Lower leg skin (tissue), 4 donors: ENCODE measurements at regions not wholly inside any gene's neighbourhood (a gene's known extent, or its start where the extent isn't known, plus 50 kb on each side); places are given as distances from the start of the nearest gene placed in this dataset.

Experiments
- DNase-seq, 2 donors: peaks; one replicate each; pipeline ENCODE4 v3.0.0-alpha.2; 2019; ENCODE audit warnings: low spot score in 2 of 2
- H3K4me3 ChIP-seq: fragments of 200-600 bp; sonication (generic); 2 replicates; pipeline ENCODE4 v1.5.1; 2017; ENCODE audit warnings: mild to moderate bottlenecking, low read depth; ENCODE audit not compliant: poor library complexity, severe bottlenecking
- POLR2A ChIP-seq, 2 donors: fragments of 450-650 bp; IDR thresholded peaks; one replicate each; pipeline ENCODE4 v1.6.1; 2016 to 2017; ENCODE audit warnings: antibody characterized with exemption in 2 of 2, mild to moderate bottlenecking in 1 of 2, moderate library complexity in 1 of 2
- WGBS, 2 donors: methylation state at CpG; one replicate each; pipeline ENCODE4 v1.1.5; 2018; 5-methylcytosine and 5-hydroxymethylcytosine counted together
- intact Hi-C: fragments of 100-400 bp; cut with DNase I; formaldehyde crosslinking; loops from one replicate; pipeline ENCODE4 v1.15.0; 2023; ENCODE audit warnings: low total_unique reads
- TF ChIP-seq, protein P1 (sequence below), 3 donors: fragments of 450-650 bp; IDR thresholded peaks; one replicate each; pipeline ENCODE4 v1.5.1; 2016; ENCODE audit warnings: antibody characterized with exemption in 3 of 3, mild to moderate bottlenecking in 3 of 3, moderate library complexity in 2 of 3

DNA sequence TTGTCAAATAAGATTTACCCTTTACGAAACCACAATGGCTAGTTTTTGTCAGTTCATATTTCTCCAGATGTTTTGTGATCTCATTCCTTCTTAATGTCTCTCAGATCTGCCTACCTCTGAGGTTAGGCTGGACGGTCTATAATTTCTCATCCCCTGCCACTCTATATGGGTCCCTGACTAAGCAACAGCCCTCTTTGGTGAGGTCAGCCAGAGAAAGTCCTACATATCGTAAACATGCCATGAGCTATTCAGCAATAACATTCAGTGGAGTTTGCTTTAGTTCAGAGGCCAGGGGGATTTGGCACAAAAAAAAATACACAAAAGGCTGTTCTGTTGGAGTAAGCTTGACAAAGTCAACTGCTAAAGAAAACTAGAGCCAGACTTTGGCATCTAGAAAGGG, 192.1 kb upstream of the NCKAP5 start:
- H3K4me3 ChIP-seq: no peak overlapping the region

DNA sequence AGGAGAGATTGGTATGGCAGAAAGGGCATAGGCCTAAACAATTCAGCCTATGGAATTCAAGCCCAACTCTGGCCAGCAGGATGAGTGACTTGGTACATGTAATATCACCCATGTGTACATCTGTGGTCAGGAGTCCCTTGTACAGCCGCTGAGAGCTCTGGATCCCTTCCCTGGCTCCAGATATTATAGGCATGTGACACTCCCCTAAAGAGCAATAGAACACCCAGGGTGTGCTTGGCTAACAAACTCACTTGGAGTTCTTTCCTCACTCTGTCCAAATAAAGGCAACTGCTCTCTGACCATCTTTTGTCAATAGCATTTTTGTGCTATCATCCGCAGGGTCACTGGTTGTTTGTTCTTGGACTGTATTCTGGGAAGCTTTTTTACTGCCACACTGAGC, 197.4 kb upstream of the NCKAP5 start:
- WGBS, 2 donors: 31 to 43% methylated on average over 2 of the region's 2 CpGs
- TF ChIP-seq POLR2A (IDR thresholded peaks at IDR 0.05): no peak
- TF ChIP-seq, protein P1, sequence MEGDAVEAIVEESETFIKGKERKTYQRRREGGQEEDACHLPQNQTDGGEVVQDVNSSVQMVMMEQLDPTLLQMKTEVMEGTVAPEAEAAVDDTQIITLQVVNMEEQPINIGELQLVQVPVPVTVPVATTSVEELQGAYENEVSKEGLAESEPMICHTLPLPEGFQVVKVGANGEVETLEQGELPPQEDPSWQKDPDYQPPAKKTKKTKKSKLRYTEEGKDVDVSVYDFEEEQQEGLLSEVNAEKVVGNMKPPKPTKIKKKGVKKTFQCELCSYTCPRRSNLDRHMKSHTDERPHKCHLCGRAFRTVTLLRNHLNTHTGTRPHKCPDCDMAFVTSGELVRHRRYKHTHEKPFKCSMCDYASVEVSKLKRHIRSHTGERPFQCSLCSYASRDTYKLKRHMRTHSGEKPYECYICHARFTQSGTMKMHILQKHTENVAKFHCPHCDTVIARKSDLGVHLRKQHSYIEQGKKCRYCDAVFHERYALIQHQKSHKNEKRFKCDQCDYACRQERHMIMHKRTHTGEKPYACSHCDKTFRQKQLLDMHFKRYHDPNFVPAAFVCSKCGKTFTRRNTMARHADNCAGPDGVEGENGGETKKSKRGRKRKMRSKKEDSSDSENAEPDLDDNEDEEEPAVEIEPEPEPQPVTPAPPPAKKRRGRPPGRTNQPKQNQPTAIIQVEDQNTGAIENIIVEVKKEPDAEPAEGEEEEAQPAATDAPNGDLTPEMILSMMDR (IDR thresholded peaks at IDR 0.05): no peak
- DNase-seq: peak in 1 of 2 donors; percentile 48
- H3K4me3 ChIP-seq: no peak overlapping the region
- intact Hi-C loops: no loop called here

More for the DNA sequence above, 192.1 kb upstream of the NCKAP5 start:
- TF ChIP-seq, protein P1 (IDR thresholded peaks at IDR 0.05): no peak
- intact Hi-C loops: no loop called here
- no peak for DNase-seq
- WGBS, 2 donors: 85% methylated on average over 3 of the region's 3 CpGs

DNA sequence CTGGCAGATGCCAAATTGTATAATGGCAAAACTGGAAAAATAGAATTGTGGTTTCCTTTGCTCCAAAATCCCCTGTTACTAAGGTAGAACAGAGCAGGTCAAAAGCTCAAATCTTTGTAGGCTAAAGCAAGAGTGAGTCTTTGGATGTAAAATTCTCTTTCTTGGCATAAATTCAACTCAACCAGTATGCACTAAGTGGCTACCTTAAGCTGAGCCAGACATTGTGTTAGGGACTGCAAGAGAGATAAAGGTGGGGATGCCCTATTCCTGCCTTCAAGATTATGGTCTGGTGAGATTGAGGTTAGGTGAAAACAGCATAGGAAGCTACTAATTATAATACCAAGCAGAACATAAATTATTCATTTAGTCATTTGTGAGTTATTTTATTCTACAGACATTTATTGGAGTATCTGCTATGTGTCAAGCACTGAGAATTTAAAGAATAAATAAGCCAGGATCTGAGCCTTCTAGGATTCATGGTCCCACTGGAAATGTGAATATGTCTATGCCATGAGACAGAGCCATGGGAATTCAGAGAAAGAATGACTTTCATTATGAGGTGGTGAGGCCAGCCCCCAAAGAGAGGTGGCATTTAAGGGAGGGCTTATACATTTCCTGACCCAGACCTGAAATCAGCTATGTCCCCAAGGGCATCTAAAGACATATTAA, 198.0 kb upstream of the NCKAP5 start:
- no peak for DNase-seq
- intact Hi-C loops: no loop called here
- no peak overlapping the region for H3K4me3 ChIP-seq
- TF ChIP-seq, protein P1 (IDR thresholded peaks at IDR 0.05): no peak
- TF ChIP-seq POLR2A (IDR thresholded peaks at IDR 0.05): no peak

DNA sequence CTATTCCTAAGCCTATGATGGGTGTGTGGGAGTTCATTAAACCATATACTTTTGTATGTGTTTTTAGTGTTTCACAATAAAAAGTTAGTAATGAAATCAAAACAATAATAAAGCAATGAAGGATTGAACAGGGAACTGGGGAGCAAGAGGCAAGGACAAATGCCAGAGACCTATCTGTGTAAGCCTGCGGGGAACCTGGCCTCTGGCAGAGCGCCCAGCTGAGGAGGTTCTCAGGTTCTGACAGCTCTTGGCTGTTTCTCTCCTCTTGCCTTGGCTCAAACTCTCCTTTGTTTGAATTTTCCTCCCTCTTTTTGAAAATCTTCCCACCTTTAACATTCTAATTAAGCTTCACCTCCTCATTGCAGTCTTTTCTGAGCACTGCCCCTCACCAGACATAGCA, 200.0 kb upstream of the NCKAP5 start:
- 38 to 40% methylated on average over 2 of the region's 2 CpGs for WGBS, 2 donors
- TF ChIP-seq, protein P1 (IDR thresholded peaks at IDR 0.05): no peak
- no peak for TF ChIP-seq POLR2A (IDR thresholded peaks at IDR 0.05)
- DNase-seq: no peak
- H3K4me3 ChIP-seq: no peak overlapping the region
- intact Hi-C loops: no loop called here

DNA sequence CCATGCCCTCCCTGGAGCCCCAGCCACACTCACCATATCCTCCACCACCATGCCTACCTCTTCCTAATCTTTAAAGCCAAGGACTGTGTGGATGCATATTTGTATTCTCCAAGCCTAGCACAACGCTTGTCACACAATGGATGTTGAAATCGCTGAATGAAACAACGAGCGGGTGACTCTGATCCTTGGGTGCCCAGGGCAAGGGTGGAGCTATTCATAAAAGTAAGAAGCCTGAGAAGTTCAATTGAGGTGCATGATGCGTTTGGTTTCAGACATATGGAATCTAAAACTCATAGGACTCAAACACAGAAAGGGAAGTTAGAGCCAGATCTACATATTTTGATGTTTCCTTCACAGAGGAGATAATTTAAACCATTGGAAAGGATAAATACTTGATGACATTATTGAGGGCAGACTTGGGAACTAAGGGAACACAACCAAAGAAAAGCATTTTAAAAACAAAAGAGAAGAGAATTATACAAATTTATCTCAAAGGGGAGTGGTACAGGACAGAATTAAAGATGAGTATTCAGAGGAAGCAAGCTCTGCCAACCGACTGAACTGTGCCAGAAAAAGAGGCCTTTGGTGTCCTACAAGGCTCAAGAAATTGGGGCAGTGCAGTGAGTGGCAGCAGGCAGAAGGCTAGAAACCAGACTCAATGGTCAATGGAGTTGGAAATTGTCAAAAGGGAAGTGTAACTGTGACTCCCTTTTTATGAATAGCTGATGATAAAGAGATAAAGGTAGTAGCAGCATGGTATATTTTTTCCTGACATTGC, 200.6 kb upstream of the NCKAP5 start:
- H3K4me3 ChIP-seq: no peak overlapping the region
- no peak for TF ChIP-seq POLR2A (IDR thresholded peaks at IDR 0.05)
- TF ChIP-seq, protein P1 (IDR thresholded peaks at IDR 0.05): no peak
- 50 to 59% methylated on average over 6 of the region's 6 CpGs for WGBS, 2 donors
- intact Hi-C loops: no loop called here
- DNase-seq: peak in 1 of 2 donors; percentile 25
